HG03565 (cell line): ENCODE measurements at regions not wholly inside any gene's neighbourhood (a gene's known extent, or its start where the extent isn't known, plus 50 kb on each side); places are given as distances from the start of the nearest gene placed in this dataset.
A peak's percentile ranks its signal among the peaks of the same experiment; 100 is the strongest.

ENCODE experiments used
- ATAC-seq: cut with Tn5 transposase; IDR thresholded peaks from one replicate; pipeline ENCODE4 v1.9.1; 2021; ENCODE audit warnings: mild to moderate bottlenecking, moderate library complexity; ENCODE audit not compliant: unreplicated experiment

- no peak for ATAC-seq
Observed at GRCh38 chr5:175765858-175766257, 105.5 kb upstream of the CPLX2 start.

GRCh38 chr5:175766963-175767362 lies 104.4 kb upstream of the CPLX2 start:
- ATAC-seq = no peak

DNA sequence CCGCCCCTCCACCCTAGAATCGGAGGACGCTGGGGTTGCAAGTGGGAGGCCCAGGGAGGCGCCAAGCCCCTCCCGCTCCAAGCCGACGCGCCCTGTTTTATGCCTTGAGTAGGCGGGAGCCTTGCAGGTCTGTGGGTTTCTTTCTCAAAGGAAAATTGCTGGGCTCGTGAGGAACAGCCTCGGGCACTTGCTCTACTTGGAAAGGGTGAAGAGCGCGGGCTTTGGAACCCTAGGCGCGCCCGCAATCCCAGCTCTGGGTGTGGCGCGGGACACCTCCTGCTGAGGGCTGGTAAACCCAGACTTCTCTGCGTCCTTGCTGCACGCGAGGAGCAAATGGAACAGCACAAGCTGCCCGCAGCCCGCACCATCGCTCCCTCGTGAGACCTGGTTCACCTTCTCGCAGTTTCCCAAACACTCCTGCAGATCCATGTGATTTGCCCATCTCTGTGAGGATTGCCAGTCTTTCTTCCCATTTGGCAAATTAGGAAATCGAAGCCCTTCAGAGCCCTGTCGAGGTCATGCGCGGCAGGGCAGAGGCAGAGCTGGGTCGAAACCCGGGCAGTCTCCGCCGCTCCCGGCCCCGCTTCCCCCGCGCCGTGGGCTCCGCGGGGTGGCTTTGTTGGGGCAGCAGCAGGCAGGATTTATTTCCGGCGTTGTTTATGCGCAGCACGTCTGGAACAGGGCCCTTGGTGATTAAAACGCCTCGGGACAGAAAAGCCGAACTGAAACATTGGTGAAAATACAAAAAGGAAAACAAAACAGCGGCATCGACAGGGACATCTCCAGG lies 98.4 kb upstream of the CPLX2 start:
- ATAC-seq = no peak

GRCh38 chr5:175773534-175774070 lies 97.8 kb upstream of the CPLX2 start:
- no peak for ATAC-seq

GRCh38 chr5:175775416-175775815 lies 96.0 kb upstream of the CPLX2 start:
- ATAC-seq = no peak

GRCh38 chr5:175778951-175779503 lies 92.4 kb upstream of the CPLX2 start:
- no peak for ATAC-seq

- ATAC-seq = no peak
Observed at GRCh38 chr5:175783739-175784138, 87.6 kb upstream of the CPLX2 start.

DNA sequence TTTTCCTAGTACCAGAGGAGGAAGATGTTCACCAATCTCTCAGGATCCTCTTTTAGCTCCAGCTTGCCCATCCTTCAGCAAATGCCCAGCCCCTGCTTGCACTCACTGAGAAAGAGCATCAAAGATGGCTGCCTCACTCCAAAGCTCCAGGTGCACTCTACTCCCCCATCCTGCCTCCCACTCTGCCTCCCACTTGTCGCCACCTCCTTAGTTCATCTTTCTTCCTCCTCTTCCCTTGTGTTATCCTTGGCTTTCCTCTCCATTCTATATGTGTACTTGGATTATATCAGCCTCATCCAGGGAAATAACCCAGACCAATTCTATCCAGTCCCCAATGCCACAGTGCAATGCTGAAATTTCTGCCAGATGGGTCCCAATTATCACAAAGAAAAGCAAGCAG lies 87.1 kb upstream of the CPLX2 start:
- no peak for ATAC-seq

DNA sequence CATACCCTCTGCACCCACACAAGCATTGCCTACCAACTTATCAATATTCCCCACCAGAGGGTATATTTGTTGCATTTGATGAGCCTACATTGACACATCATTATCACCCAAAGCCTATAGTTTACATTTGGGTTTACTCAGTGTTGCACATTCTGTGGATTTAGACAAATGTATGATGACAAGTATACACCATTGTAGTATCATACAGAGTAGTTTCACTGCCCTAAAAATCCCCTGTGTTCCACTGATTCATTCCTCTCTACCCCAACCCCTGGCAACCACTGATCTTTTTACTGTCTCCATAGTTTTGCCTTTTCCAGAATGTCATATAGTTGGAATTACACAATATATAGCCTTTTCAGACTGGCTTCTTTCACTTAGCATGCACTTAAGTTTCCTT lies 85.7 kb upstream of the CPLX2 start:
- ATAC-seq = no peak

DNA sequence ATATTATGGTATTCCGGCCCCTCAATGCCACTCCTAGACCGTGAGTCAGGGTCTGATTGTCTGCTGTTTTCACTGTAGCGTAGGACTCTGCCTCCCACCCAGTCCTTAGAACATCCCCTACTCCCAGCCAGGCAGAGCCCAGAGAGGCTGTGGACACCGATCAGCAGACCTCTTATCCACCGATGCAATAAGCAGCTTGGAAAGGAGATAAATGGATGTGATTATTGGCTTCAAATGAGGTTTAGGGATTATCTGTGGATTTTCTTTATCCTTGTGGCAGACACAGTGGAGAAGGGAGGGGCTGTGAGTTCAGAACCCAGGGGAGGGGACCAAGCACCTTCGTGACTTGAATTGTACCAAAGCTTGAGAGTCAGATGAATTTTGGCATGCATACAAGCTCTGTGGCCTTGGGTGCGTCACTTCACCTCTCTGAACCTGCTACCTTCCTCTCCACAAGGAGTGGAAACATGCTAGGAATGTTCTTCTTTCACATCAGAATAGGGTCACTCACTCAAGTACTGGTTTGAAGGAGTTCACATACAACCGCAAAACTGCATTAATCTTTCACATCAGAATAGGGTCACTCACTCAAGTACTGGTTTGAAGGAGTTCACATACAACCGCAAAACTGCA lies 83.1 kb upstream of the CPLX2 start:
- no peak for ATAC-seq

GRCh38 chr5:175789670-175790069 lies 81.7 kb upstream of the CPLX2 start:
- no peak for ATAC-seq

GRCh38 chr5:175790796-175791195 lies 80.6 kb upstream of the CPLX2 start:
- ATAC-seq = no peak

- no peak for ATAC-seq
Observed at GRCh38 chr5:175795959-175796358, 75.4 kb upstream of the CPLX2 start.

GRCh38 chr5:175796536-175797499 lies 74.6 kb upstream of the CPLX2 start:
- peak; percentile 79 for ATAC-seq

DNA sequence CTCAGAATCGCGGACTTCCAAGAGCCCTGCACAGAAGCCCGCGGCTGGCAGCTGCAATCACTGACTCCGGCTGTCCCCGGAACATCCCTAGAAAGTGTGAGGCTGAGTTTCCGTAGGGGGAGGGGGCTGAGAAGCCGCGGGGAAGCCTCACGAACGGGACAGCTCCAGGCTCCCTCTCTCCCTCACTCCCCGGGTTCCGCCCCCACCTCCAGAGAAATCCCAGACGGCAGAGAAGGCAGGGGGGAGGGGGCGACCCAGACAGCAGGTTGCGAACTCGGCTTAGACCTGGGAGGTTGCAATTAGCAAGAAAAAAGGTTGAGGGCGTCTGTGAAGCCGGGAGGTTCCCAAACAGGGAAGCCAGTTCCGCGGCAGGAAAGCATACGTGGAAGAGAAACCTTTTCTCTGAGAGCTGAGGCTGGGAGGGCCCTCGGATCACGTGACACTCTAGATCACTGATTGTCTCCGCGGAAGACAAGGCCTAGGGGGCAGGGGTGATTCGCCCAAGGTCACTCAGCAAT lies 73.8 kb upstream of the CPLX2 start:
- ATAC-seq = no peak

DNA sequence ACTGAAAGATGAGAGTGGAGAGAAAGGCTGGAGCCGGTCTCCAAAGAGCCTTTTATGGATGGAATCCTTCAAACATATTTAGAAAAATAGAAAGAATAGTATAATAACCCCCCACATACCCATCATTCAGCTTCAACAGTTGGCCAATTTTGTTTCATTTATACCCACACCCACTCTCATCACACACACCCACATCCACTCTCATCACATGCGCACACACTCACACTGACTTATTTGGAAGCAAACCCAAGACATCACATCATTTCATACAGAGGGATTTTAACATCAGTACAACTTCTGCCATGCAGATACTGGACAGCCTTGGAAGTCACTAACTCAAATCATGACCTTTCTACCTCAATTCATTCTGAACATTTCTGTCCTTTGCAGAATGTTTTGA lies 72.8 kb upstream of the CPLX2 start:
- ATAC-seq = no peak

DNA sequence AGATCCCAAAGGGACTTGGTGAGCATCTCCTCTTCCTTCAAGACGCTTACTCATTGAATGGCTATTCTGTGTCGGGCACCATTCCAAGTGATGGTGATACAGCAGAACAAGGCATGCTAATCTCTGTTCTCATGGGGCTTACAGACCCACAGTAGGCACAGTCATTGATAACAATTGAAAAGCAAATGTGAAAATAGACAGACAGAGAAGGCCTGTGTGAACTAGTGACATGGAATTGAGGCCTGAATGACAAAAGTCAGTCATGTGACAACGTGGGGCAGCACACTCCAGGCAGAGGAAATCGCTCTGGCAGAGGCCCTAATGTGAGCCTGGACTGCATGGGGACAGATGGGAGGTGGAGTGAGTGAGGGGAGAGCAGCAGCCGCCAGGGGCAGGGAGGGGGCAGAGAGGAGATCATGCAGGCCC lies 70.7 kb upstream of the CPLX2 start:
- ATAC-seq = no peak

GRCh38 chr5:175802361-175802760 lies 69.0 kb upstream of the CPLX2 start:
- no peak for ATAC-seq

- no peak for ATAC-seq
Observed at GRCh38 chr5:175803254-175803653, 68.1 kb upstream of the CPLX2 start.

DNA sequence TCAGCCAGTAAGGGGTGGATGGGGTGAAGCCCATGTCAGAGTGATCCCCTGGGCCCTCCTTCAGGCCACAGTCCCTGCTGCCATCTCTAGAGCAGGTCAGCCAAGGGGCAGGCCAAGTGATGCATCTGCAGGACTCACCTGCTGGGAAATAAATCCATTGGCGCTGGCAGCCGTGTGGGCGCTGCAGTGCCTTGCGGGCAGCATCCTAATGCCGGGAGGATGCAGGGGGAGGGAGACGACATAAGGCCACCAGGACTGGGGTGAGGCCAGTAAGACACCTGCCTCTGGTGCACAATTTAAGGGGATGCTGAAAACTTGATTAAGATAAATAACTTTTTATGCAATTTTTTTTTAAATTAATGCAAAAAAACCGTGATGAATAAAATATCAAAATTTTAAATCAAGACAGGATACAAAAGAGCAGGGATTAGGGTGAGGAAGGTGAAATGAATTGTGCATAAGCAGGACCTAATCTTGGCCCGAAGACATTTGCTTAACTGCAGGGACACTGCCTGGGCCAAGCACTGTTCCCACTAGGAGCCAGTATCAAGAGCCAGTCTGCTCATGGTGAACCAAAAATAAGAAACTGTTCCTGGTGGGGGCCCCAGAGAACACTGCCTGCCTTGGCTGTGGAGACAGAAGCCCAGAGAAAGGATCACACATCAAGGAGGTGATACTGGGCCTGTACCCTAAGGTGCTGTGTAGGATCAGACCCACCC lies 67.5 kb upstream of the CPLX2 start:
- no peak for ATAC-seq
